ENCODE measurements at regions not wholly inside any gene's neighbourhood (a gene's known extent, or its start where the extent isn't known, plus 50 kb on each side); places are given as distances from the start of the nearest gene placed in this dataset.
A peak's percentile ranks its signal among the peaks of the same experiment; 100 is the strongest.

DNA sequence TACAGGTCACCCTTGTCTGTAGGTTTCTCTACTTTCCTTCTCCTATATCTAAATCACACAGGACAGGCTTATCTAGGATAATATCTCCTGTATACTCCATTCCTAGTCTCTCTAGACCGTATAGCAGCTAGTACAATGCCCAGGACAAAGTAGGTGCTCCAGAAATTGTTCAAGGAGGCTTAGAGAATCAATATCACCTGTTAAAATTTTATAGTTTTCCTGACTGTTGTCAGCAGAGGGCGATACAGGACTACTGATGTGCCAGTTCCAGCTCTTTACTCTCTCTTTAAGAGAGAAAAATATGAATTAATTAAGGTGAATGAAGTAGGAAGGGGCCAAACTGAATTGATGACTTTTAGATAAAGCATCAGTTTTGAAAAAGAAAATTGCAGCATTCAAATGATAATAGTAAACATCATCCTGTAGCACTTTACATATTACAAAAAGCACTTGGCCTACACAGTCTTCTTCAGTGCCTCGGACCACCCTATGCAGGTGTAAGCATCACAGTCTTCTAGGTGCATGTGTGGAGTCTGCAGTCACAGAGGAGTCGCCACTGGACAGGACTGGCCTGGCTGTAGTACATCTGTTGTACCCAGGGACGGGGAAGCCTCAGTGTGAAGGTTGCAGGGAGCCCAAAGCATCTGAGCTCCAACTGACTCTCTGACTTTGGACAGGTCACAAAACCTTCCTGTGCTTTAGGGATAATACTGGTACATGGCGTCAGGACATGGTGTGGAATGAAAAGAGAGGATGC is 61.9 kb upstream of the MAX start:
- TF ChIP-seq, protein P1, sequence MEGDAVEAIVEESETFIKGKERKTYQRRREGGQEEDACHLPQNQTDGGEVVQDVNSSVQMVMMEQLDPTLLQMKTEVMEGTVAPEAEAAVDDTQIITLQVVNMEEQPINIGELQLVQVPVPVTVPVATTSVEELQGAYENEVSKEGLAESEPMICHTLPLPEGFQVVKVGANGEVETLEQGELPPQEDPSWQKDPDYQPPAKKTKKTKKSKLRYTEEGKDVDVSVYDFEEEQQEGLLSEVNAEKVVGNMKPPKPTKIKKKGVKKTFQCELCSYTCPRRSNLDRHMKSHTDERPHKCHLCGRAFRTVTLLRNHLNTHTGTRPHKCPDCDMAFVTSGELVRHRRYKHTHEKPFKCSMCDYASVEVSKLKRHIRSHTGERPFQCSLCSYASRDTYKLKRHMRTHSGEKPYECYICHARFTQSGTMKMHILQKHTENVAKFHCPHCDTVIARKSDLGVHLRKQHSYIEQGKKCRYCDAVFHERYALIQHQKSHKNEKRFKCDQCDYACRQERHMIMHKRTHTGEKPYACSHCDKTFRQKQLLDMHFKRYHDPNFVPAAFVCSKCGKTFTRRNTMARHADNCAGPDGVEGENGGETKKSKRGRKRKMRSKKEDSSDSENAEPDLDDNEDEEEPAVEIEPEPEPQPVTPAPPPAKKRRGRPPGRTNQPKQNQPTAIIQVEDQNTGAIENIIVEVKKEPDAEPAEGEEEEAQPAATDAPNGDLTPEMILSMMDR (IDR thresholded peaks at IDR 0.05): peak; percentile 32 to 67 (median 38)
- TF ChIP-seq POLR2A (IDR thresholded peaks at IDR 0.05): no peak
